GM21529 (cell line): ENCODE measurements at regions not wholly inside any gene's neighbourhood (a gene's known extent, or its start where the extent isn't known, plus 50 kb on each side); places are given as distances from the start of the nearest gene placed in this dataset.

Source experiments
- ATAC-seq: cut with Tn5 transposase; IDR thresholded peaks from one replicate; pipeline ENCODE4 v1.9.1; 2021; ENCODE audit not compliant: unreplicated experiment

- peak; percentile 86 for ATAC-seq
Observed at GRCh38 chr2:214674278-214674677, 135.2 kb downstream of the BARD1 start.

GRCh38 chr2:214671319-214671885, 138.1 kb downstream of the BARD1 start:
- no peak for ATAC-seq

DNA sequence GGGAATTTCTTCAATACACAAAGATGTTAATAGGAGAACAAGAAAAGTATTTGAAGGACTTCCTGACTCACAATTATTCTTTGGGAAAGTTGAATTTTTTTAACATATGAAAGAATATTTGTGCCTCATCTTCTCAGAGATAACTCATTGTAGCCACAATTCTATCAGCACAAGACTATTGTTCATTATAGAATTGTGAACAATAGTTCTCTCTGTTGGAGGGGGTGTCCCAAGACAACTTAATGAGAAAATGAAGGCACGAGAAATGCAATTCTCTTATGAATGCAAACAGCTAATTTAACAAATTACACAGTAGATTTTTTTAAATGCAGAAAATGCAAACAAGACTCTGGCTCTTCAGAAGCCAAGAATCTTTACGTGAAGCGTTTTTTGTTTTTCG, 157.0 kb downstream of the BARD1 start:
- ATAC-seq: no peak

GRCh38 chr2:214651451-214651850, 158.0 kb downstream of the BARD1 start:
- ATAC-seq: no peak

DNA sequence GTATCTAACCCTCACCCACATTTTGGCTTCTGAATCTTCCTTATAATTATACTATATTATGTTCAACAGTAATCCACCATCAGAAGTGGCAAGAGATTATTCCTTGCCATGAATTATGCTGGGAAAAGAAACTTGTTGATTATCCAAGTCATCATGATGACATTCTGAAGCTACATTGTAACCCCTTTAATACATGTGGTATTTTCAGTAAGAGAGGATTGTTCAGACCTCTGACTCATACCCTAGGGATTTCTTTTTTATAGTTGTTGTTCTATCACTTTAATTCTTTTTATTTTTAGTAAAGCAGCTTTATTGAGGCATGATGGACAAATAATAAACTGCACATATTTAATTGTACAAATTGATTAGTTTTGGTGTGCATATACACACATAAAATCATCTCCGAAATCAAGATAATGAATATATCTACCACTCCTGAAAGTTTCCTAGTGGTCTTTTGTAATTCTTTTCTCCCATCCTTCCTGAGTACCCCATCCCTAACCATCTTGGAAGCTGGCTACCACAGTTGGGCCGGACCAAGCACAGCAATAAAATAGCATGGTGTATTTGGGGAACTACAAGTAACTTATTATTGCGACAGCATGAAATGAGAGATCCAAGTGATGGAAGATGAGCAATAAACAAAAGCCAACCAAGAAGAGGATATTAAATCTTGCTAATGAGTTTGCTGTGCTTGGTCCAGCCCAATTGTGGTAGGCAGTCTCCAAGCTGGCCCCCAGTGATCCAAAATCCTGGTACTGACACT, 159.9 kb downstream of the BARD1 start:
- ATAC-seq: no peak

GRCh38 chr2:214648520-214648919, 161.0 kb downstream of the BARD1 start:
- ATAC-seq: no peak

GRCh38 chr2:214631406-214631805, 178.1 kb downstream of the BARD1 start:
- no peak for ATAC-seq

GRCh38 chr2:214630402-214631045, 179.0 kb downstream of the BARD1 start:
- no peak for ATAC-seq

- ATAC-seq: no peak
Observed at GRCh38 chr2:214629875-214630274, 179.6 kb downstream of the BARD1 start.
